ENCODE measurements at regions not wholly inside any gene's neighbourhood (a gene's known extent, or its start where the extent isn't known, plus 50 kb on each side); places are given as distances from the start of the nearest gene placed in this dataset.
"Not testable (repeated sequence)": the region's sequence is repeated elsewhere in the genome, so short reads cannot be mapped to it uniquely, and the experiment has no call there.

DNA sequence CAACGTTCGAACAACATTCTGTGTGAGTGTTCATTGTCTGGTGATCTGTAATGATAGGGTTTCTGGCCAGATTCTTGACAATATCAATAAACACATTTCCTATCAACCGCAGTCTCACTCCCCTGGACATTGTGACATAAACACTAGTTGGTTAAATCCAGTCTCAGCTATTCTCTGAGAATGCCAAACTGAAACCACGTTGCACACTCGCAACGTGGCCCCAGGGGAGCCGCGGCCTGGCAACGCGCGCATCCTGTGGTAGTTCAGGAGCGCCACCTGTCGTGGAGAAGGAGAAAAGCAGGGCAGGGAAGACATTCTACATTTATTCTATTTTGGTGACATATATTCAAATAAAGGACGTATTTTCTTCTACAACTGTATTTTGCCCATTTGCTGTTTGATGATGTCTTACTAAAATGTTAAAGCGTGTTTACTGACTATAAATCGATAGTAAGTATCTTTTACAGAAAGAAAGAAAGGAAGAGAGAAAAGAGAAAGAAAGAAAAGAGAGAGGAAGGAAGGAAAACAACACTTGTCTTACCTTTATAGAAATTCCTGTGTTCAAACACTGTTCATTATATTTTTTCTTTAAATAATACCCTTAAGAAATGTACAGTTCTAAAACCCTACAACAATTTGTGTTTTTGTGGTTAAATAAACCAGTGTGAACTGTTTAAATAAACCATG lies 738.3 kb upstream of the FRG1 start:
- peak; percentile 81 for ATAC-seq

DNA sequence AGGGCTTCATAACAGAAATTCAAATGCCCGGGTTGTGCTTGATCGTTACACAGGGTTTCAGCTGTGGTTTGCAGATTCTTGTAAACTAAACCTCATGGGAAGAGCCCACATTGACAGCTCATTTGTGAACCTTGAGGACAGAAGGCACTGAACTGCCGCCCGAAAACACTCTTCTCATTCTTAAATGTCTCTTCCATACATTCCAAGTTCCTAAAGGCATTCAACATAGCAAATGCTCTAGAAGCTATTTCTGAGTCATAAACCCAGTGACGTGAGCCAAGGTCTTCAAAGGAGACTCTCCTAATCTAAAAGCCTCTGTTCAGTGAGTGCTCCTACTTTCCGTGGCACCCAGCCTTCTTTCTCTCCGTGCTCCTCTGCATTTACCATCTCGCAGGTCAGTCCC lies 737.8 kb upstream of the FRG1 start:
- peak; percentile 52 for ATAC-seq

DNA sequence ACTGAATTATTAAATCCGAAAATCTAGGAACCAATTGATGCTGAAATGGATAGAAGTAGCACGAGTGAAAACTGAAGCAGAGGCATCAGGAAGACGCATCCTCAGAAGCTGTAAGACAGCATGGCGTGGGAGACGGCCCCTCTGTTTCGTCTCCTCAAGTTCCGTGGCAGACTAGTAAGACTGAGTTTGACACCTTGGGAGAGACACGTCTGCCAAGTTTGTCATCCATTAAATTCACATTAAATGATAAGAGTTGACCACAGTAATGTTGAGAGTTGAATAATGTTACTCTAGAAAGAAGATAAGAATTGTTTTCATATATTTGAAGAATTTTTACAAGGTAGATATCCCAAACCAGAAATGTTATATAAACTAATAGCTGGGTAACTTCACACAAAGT lies 736.1 kb upstream of the FRG1 start:
- no peak for ATAC-seq

GRCh38 chr4:189206953-189207352 lies 733.7 kb upstream of the FRG1 start:
- ATAC-seq: no peak

GRCh38 chr4:189207872-189208271 lies 732.8 kb upstream of the FRG1 start:
- no peak for ATAC-seq

GRCh38 chr4:189215574-189215973 lies 725.1 kb upstream of the FRG1 start:
- no peak for ATAC-seq

GRCh38 chr4:189221691-189222090 lies 719.0 kb upstream of the FRG1 start:
- no peak for ATAC-seq

DNA sequence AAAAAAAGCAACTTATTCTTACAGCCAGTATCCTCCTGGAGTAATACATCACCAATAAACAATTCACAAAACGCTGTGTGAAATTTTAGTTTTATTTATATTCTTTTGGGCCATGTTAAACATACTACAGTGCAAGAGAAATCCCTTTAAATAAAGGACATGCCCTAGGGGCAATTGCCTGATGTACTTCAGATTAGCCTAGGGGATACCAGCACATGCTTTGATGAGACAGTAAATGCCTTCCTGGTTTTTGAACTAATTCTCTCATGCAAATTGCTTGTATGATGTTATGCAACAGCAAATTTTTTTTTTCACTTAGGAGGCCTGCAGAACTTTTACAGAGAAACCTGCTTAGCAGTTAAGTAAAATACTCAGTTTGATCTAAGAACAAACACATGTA lies 711.9 kb upstream of the FRG1 start:
- ATAC-seq: peak; percentile 62

DNA sequence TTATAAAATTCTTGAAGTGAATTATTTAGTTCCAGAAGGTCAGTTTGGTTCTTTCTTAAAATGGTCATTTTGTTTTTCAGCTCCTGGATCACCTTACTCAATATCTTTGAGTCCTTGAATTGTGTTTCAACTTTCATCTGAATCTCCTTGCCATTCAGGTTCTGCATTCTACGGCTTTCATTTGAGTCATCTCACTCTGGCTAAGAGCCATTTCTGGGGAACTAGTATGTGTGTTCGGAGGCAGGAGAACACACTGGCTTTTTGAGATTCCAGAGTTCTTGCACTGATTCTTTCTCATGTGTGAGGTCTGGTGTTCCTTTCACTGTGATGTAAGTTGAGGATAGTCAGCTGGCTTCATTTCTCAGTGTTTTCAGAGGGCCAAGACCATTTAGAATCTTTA lies 708.4 kb upstream of the FRG1 start:
- peak; percentile 92 for ATAC-seq

DNA sequence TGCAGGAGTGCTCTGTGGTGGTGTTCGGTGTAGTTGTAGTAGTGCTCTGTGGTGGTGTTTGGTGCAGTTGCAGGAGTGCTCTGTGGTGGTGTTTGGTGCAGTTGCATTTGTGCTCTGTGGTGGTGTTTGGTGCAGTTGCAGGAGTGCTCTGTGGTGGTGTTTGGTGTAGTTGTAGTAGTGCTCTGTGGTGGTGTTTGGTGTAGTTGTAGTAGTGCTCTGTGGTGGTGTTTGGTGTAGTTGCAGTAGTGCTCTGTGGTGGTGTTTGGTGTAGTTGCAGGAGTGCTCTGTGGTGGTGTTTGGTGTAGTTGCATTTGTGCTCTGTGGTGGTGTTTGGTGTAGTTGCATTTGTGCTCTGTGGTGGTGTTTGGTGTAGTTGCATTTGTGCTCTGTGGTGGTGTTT lies 706.9 kb upstream of the FRG1 start:
- ATAC-seq: not testable (repeated sequence)

- not testable (repeated sequence) for ATAC-seq
Measured at GRCh38 chr4:189234948-189235347, 705.7 kb upstream of the FRG1 start.

GRCh38 chr4:189235599-189235998 lies 705.1 kb upstream of the FRG1 start:
- no peak for ATAC-seq

DNA sequence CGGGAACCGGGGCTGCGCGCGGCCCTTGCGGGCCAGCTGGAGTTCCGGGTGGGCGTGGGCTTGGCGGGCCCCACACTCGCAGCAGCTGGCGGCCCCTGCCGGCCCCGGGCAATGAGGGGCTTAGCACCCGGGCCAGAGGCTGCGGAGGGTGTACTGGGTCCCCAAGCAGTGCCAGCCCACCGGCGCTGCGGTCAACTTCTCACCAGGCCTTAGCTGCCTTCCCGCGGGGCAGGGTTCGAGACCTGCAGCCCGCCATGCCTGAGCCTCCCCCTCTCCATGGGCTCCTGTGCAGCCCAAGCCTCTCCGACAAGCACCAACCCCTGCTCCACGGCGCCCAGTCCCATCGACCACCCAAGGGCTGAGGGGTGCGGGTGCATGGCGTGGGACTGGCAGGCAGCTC lies 704.4 kb upstream of the FRG1 start:
- not testable (repeated sequence) for ATAC-seq

DNA sequence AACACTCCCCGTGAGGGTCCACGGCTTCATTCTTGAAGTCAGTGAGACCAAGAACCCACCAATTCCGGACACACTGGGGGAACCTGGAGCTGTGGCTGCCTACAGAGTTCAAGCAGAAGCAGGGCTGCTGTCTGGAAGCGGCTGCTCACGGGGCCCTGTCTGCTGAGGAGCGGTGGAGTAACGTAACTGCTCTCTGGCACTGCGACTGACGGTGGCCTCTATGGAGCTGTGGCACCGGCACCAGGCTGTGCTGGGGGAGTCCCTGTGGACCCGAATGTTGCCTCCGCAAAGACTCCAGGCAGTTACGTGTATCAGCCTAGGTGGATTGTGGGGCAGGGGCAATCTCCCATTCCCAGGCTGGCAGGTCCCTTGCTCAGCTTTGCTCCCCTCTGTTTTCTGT lies 703.3 kb upstream of the FRG1 start:
- ATAC-seq: no peak

DNA sequence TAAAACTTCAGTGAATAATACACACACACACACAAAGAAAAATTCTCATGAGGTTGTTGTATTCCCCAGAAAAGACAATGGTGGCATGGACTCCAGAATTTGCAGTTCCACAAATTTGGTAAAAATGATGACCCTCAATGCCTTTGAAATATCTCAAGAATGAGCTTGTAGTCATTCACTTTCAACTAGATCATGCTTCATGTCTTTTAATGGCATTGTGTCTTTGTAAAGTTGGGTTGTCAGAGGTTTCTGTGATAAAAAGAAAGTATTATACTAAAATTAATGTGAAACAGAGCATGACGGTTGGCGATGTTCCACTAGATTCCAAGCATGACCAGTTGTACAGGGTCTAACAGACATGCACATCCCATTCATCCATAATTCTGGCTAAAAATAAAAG lies 685.0 kb upstream of the FRG1 start:
- no peak for ATAC-seq

GRCh38 chr4:189261475-189261874 lies 679.2 kb upstream of the FRG1 start:
- no peak for ATAC-seq

DNA sequence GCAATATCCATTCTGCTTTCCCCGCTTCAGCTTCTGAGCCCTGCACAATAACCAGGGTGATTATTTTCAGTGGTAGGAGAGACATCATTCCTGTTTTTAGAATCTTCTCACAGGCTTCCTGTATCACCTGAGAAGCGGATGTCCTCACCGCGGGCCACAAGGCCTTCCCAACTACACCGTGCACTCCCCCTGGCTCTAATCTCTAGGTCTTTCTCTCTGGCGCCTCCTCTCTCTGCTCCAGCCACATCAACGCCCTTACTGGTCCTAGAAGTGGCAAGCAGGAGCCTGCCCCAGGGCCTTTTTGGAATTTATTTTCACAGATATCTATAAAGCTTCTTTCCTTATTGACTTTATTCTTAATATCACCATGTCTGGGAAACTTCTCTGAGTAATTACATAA lies 675.2 kb upstream of the FRG1 start:
- ATAC-seq: no peak

- no peak for ATAC-seq
Measured at GRCh38 chr4:189267312-189267965, 673.2 kb upstream of the FRG1 start.

- no peak for ATAC-seq
Measured at GRCh38 chr4:189278597-189279165, 662.0 kb upstream of the FRG1 start.

- ATAC-seq: no peak
Measured at GRCh38 chr4:189279188-189279587, 661.5 kb upstream of the FRG1 start.

- ATAC-seq: peak; percentile 28
Measured at GRCh38 chr4:189285377-189285776, 655.3 kb upstream of the FRG1 start.

GRCh38 chr4:189291939-189292338 lies 648.7 kb upstream of the FRG1 start:
- ATAC-seq: no peak

- peak; percentile 92 for ATAC-seq
Measured at GRCh38 chr4:189293459-189293858, 647.2 kb upstream of the FRG1 start.

DNA sequence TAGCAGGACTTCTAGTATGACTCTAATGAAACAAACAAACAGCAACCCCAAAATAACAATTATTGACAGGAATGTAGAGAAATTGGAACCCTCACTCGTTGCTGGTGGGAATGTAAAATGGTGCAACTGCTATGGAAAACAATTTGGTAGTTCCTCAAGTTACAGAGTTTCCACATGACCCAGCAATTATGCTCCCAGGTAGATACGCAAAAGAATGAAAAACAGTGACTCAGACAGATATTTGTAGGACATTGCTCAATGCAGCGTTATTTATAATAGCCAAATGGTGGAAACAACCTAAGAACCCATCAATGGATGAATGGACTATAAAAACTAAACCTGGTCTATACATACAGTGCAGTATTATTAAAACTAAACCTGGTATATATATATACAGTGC lies 646.1 kb upstream of the FRG1 start:
- ATAC-seq: peak; percentile 68

Data from esophagus mucosa (tissue), 1 donor.